IMR-90 (cell line): ENCODE measurements at regions not wholly inside any gene's neighbourhood (a gene's known extent, or its start where the extent isn't known, plus 50 kb on each side); places are given as distances from the start of the nearest gene placed in this dataset.

Experiments
- BHLHE40 ChIP-seq: fragments of 150-350 bp; IDR thresholded peaks from 2 replicates; pipeline ENCODE4 v1.6.1; 2016; ENCODE audit warnings: mild to moderate bottlenecking, low read depth, low read length
- CEBPB ChIP-seq: IDR thresholded peaks from 2 replicates; pipeline ENCODE4 v1.6.1; 2012; ENCODE audit warnings: low read depth, low read length, improper control_type of control experiment
- FOS ChIP-seq: fragments of 150-350 bp; IDR thresholded peaks from 2 replicates; pipeline ENCODE4 v1.6.1; 2016; ENCODE audit warnings: low read depth, low read length
- MXI1 ChIP-seq: IDR thresholded peaks from 2 replicates; pipeline ENCODE4 v1.6.1; 2012; ENCODE audit warnings: low read depth, mild to moderate bottlenecking, low read length, moderate library complexity, borderline replicate concordance
- POLR2A ChIP-seq: IDR thresholded peaks from 2 replicates; pipeline ENCODE4 v1.6.1; 2012; ENCODE audit warnings: mild to moderate bottlenecking, low read depth, low read length
- RAD21 ChIP-seq: IDR thresholded peaks from 2 replicates; pipeline ENCODE4 v1.6.1; 2012; ENCODE audit warnings: low read length, improper control_type of control experiment
- RCOR1 ChIP-seq: IDR thresholded peaks from 2 replicates; pipeline ENCODE4 v1.6.1; 2012; ENCODE audit warnings: mild to moderate bottlenecking, low read length, improper control_type of control experiment; ENCODE audit not compliant: insufficient replicate concordance
- SMC3 ChIP-seq: fragments of 150-350 bp; IDR thresholded peaks from 2 replicates; pipeline ENCODE4 v1.6.1; 2016; ENCODE audit warnings: low read depth, mild to moderate bottlenecking, antibody characterized with exemption, low read length, moderate library complexity
- TF ChIP-seq, protein P1 (sequence below): conservative IDR thresholded peaks from 2 replicates; pipeline ENCODE4 v1.5.1; 2012; ENCODE audit warnings: mild to moderate bottlenecking, low read depth, low read length, improper control_type of control experiment
- TF ChIP-seq, protein P2 (sequence below): fragments of 150-350 bp; IDR thresholded peaks from 2 replicates; pipeline ENCODE4 v1.6.1; 2017; ENCODE audit warnings: mild to moderate bottlenecking, antibody characterized with exemption, low read length, low read depth
- TF ChIP-seq, protein P3 (sequence below): fragments of 150-350 bp; IDR thresholded peaks from 2 replicates; pipeline ENCODE4 v1.6.1; 2016; ENCODE audit warnings: low read depth, mild to moderate bottlenecking, low read length, moderate library complexity, borderline replicate concordance

DNA sequence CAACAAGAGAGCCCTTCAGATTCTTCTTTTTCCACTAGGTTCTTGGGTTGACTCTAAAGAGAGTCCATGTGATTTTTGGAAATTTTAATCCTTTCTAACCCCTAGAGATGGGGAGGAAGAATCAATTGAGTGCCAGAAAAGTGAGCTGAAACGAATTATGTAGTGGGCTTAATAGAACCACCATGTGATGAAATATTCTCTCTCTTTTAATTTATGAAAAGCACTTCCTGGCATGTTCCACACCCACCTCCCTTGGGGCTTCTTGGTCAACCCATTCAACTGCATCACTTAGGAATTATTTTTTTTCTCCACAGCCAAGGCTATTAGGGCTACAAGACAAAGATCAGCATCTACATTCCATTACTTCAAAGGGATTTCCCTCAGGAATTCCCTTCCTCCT lies 79.6 kb downstream of the ZC3H11B start:
- TF ChIP-seq RAD21 = no peak
- TF ChIP-seq, protein P1, sequence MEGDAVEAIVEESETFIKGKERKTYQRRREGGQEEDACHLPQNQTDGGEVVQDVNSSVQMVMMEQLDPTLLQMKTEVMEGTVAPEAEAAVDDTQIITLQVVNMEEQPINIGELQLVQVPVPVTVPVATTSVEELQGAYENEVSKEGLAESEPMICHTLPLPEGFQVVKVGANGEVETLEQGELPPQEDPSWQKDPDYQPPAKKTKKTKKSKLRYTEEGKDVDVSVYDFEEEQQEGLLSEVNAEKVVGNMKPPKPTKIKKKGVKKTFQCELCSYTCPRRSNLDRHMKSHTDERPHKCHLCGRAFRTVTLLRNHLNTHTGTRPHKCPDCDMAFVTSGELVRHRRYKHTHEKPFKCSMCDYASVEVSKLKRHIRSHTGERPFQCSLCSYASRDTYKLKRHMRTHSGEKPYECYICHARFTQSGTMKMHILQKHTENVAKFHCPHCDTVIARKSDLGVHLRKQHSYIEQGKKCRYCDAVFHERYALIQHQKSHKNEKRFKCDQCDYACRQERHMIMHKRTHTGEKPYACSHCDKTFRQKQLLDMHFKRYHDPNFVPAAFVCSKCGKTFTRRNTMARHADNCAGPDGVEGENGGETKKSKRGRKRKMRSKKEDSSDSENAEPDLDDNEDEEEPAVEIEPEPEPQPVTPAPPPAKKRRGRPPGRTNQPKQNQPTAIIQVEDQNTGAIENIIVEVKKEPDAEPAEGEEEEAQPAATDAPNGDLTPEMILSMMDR = no peak
- TF ChIP-seq, protein P2, sequence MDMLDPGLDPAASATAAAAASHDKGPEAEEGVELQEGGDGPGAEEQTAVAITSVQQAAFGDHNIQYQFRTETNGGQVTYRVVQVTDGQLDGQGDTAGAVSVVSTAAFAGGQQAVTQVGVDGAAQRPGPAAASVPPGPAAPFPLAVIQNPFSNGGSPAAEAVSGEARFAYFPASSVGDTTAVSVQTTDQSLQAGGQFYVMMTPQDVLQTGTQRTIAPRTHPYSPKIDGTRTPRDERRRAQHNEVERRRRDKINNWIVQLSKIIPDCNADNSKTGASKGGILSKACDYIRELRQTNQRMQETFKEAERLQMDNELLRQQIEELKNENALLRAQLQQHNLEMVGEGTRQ = no peak
- TF ChIP-seq, protein P3, sequence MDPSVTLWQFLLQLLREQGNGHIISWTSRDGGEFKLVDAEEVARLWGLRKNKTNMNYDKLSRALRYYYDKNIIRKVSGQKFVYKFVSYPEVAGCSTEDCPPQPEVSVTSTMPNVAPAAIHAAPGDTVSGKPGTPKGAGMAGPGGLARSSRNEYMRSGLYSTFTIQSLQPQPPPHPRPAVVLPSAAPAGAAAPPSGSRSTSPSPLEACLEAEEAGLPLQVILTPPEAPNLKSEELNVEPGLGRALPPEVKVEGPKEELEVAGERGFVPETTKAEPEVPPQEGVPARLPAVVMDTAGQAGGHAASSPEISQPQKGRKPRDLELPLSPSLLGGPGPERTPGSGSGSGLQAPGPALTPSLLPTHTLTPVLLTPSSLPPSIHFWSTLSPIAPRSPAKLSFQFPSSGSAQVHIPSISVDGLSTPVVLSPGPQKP = no peak
- TF ChIP-seq MXI1 = no peak
- no peak for TF ChIP-seq POLR2A
- TF ChIP-seq FOS = no peak
- no peak for TF ChIP-seq BHLHE40
- TF ChIP-seq SMC3 = no peak
- no peak for TF ChIP-seq RCOR1
- no peak for TF ChIP-seq CEBPB
